ENCODE measurements at regions not wholly inside any gene's neighbourhood (a gene's known extent, or its start where the extent isn't known, plus 50 kb on each side); places are given as distances from the start of the nearest gene placed in this dataset.

GRCh38 chr15:93268066-93268465, 179.1 kb upstream of the RGMA start:
- TF ChIP-seq CTCF (IDR thresholded peaks at IDR 0.05) (no peak), POLR2A (IDR thresholded peaks at IDR 0.05) (no peak)

Measured in uterus (tissue), 2 donors.